GM13976 (cell line): ENCODE measurements at regions not wholly inside any gene's neighbourhood (a gene's known extent, or its start where the extent isn't known, plus 50 kb on each side); places are given as distances from the start of the nearest gene placed in this dataset.
"Not testable (repeated sequence)": the region's sequence is repeated elsewhere in the genome, so short reads cannot be mapped to it uniquely, and the experiment has no call there.

Experiments used
- DNase-seq: peaks from one replicate; pipeline ENCODE4 v3.0.0; 2012; ENCODE audit warnings: low spot score
- in situ Hi-C: fragments of 300-500 bp; cut with MboI; formaldehyde crosslinking; loops from one replicate; pipeline ENCODE4 v1.12.0; 2022; ENCODE audit warnings: low sequenced_read_pairs, mixed read lengths, inconsistent platforms; ENCODE audit not compliant: unreplicated experiment
- TF ChIP-seq, protein P1 (sequence below): IDR thresholded peaks from 2 replicates; pipeline ENCODE4 v1.5.1; 2012; ENCODE audit warnings: borderline replicate concordance, mild to moderate bottlenecking; ENCODE audit not compliant: insufficient read depth; ENCODE audit errors: extremely low read depth, missing control alignments, control extremely low read depth

DNA sequence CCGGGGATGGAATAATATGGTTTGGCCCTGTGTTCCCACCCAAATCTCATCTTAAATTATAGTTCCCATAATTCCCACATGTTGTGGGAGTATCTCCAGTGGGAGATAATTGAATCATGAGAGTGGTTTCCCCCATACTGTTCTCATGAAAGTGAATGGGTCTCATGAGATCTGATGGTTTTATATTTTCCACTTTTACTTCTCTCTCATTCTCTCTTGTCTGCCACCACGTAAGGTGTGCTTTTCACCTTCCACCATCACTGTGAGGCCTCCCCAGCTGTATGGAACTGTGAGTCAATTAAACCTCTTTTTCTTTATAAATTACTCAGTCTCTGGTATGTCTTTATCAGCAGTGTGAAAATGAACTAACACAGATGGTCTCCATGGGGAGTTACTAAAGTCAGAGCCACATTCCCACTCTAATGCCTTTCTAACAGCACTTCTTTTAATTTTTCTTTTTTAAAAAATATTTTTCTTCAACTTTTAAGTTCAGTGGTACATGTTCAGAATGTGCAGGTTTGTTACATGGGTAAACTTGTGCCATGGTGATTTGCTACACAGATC, 306.6 kb downstream of the DTHD1 start:
- no peak for DNase-seq
- in situ Hi-C loops: no loop called here
- TF ChIP-seq, protein P1, sequence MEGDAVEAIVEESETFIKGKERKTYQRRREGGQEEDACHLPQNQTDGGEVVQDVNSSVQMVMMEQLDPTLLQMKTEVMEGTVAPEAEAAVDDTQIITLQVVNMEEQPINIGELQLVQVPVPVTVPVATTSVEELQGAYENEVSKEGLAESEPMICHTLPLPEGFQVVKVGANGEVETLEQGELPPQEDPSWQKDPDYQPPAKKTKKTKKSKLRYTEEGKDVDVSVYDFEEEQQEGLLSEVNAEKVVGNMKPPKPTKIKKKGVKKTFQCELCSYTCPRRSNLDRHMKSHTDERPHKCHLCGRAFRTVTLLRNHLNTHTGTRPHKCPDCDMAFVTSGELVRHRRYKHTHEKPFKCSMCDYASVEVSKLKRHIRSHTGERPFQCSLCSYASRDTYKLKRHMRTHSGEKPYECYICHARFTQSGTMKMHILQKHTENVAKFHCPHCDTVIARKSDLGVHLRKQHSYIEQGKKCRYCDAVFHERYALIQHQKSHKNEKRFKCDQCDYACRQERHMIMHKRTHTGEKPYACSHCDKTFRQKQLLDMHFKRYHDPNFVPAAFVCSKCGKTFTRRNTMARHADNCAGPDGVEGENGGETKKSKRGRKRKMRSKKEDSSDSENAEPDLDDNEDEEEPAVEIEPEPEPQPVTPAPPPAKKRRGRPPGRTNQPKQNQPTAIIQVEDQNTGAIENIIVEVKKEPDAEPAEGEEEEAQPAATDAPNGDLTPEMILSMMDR: no peak

DNA sequence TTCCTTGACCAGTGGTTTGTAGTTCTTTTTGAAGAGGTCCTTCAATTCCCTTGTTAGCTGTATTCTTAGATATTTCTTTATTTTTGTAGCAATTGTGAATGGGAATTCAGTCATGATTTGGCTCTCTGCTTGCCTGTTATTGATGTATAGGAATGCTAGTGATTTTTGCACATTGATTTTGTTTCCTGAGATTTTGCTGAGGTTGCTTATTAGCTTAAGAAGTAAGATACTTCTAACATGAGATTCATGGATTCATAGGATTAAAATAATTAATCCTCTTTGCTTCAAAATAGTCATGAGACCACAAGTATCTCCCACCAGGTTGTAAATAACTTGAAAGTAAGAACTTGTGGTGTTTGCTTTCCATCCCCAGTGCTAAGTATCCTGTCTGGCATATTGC, 308.9 kb downstream of the DTHD1 start:
- DNase-seq: no peak
- TF ChIP-seq, protein P1: no peak
- in situ Hi-C loops: no loop called here

- TF ChIP-seq, protein P1: no peak
- no peak for DNase-seq
- in situ Hi-C loops: no loop called here
These were observed 320.6 kb downstream of the DTHD1 start for GRCh38 chr4:36601864-36602495.

DNA sequence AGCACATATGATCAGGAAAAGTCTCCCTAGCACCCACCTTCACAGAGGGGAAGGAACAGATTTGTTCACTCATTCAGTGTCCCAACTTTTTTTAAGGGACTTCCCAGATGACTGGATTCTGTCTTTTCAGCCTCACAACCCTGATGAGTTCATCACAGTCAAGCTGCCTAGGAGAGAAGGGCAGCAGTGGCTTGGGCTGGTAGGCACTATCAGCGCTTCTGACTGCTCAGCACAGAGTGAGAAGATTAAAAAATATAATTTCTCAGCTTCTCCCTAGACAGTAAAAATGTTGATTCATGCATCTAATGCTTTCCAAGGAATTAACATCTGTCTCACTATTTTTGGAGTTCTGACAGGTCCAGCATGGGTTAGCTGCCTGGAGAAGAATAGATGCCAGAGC, 328.2 kb downstream of the DTHD1 start:
- TF ChIP-seq, protein P1: no peak
- no peak for DNase-seq
- in situ Hi-C loops: no loop called here

DNA sequence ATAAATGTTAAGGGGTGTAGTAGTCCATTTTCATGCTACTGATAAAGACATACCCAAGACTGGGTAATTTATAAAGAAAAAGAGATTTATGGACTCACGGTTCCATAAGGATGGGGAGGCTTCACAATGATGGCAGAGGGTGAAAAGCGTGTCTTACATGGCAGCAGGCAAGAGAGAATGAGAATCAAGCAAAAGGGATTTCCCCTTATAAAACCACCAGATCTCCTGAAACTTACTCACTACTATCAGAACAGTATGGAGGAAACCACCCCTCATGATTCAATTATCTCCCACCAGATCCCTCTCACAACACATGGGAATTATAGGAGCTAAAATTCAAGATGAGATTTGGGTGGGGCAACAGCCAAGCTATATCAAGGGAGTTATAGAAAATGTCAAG, 329.2 kb downstream of the DTHD1 start:
- DNase-seq: no peak
- in situ Hi-C loops: no loop called here
- TF ChIP-seq, protein P1: no peak

GRCh38 chr4:36613142-36613541, 331.7 kb downstream of the DTHD1 start:
- DNase-seq, in situ Hi-C loops: not testable (repeated sequence)

DNA sequence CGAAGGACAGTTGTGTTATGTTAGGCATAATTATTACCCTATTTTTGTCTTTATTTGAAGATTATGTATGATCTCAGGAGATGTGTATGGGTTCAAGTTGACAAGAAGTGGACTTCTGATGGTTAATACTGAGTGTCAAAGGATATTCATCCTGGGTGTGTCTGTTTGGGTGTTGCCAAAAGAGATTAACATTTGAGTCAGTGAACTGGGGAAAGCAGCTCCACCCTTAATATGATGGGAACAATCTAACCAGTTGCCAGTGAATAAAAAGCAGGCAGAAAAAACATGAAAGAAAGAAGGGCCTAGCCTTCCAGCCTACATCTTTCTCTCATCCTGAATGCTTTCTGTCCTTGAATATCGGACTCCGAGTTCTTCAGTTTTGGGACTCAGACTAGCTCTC, 332.6 kb downstream of the DTHD1 start:
- no peak for DNase-seq
- in situ Hi-C loops: no loop called here
- TF ChIP-seq, protein P1: no peak
